CD8-positive, alpha-beta memory T cell (primary cell): ENCODE measurements at regions not wholly inside any gene's neighbourhood (a gene's known extent, or its start where the extent isn't known, plus 50 kb on each side); places are given as distances from the start of the nearest gene placed in this dataset.
A peak's percentile ranks its signal among the peaks of the same experiment; 100 is the strongest.

Source experiments
- CTCF ChIA-PET: fragments of 350-600 bp; sonication (Branson Sonifier 250); formaldehyde crosslinking; loops from one replicate; lab custom pipeline; 2021; ENCODE audit warnings: antibody characterized with exemption; lab: Charles Lee
- POLR2A ChIA-PET: fragments of 350-600 bp; sonication (Branson Sonifier 250); formaldehyde crosslinking; loops from one replicate; lab custom pipeline; 2021; ENCODE audit warnings: antibody characterized with exemption; lab: Charles Lee
- DNase-seq, 5 donors: peaks; one replicate each; pipeline versions ENCODE4 v3.0.0 to v3.0.0-alpha.2; 2020 to 2022; ENCODE audit warnings: mixed read lengths in 1 of 5
- H3K27ac ChIP-seq: one replicate; pipeline ENCODE4 v1.7.0; 2013; ENCODE audit warnings: low read depth, mild to moderate bottlenecking, low read length, moderate library complexity
- H3K27me3 ChIP-seq: 2 replicates; pipeline ENCODE4 v1.7.0; 2013; ENCODE audit warnings: low read length, mild to moderate bottlenecking; ENCODE audit not compliant: insufficient read depth, poor library complexity, severe bottlenecking
- H3K36me3 ChIP-seq: 2 replicates; pipeline ENCODE4 v1.7.0; 2013; ENCODE audit warnings: mild to moderate bottlenecking, low read length, moderate library complexity; ENCODE audit not compliant: insufficient read depth
- H3K4me1 ChIP-seq: 2 replicates; pipeline ENCODE4 v1.7.0; 2013; ENCODE audit warnings: mild to moderate bottlenecking, low read length, moderate library complexity; ENCODE audit not compliant: insufficient read depth
- H3K4me3 ChIP-seq: 2 replicates; pipeline ENCODE4 v1.7.0; 2013; ENCODE audit warnings: mild to moderate bottlenecking, low read length
- H3K9me3 ChIP-seq: 2 replicates; pipeline ENCODE4 v1.7.0; 2013; ENCODE audit warnings: mild to moderate bottlenecking, low read length
- H3K27ac Mint-ChIP-seq, 8 donors: one replicate each; pipeline ENCODE4 v1.8.0; 2020 to 2021; ENCODE audit warnings: mixed read lengths in 8 of 8, mild to moderate bottlenecking in 6 of 8, inconsistent platforms in 3 of 8, moderate library complexity in 3 of 8
- H3K27me3 Mint-ChIP-seq, 2 donors: one replicate each; pipeline ENCODE4 v1.8.0; 2020 to 2021; ENCODE audit warnings: mixed read lengths in 2 of 2, mild to moderate bottlenecking in 1 of 2, moderate library complexity in 1 of 2
- H3K36me3 Mint-ChIP-seq, 3 donors: one replicate each; pipeline ENCODE4 v1.8.0; 2020 to 2021; ENCODE audit warnings: mixed read lengths in 3 of 3, inconsistent platforms in 1 of 3, mild to moderate bottlenecking in 1 of 3
- H3K4me1 Mint-ChIP-seq, 3 donors: one replicate each; pipeline ENCODE4 v1.8.0; 2020 to 2021; ENCODE audit warnings: mixed read lengths in 3 of 3, inconsistent platforms in 1 of 3, mild to moderate bottlenecking in 1 of 3
- H3K4me3 Mint-ChIP-seq, 7 donors: one replicate each; pipeline ENCODE4 v1.8.0; 2020 to 2021; ENCODE audit warnings: mixed read lengths in 7 of 7, mild to moderate bottlenecking in 6 of 7, moderate library complexity in 4 of 7, inconsistent platforms in 2 of 7
- H3K9me3 Mint-ChIP-seq, 5 donors: one replicate each; pipeline ENCODE4 v1.8.0; 2020 to 2022; ENCODE audit warnings: mixed read lengths in 5 of 5, mild to moderate bottlenecking in 3 of 5, moderate library complexity in 2 of 5, inconsistent platforms in 1 of 5

GRCh38 chr21:15264084-15264665 is 199.4 kb upstream of the NRIP1 start:
- DNase-seq = no peak
- peaks cover 0 to 5% of the 10 kb centered on the region in 2 donors for H3K27me3 Mint-ChIP-seq
- Histone ChIP-seq H3K27me3 (no peaks in the 10 kb centered on the region), H3K4me1 (no peaks in the 10 kb centered on the region), H3K4me3 (no peak overlapping the region), H3K36me3 (no peaks in the 10 kb centered on the region), H3K27ac (no peak overlapping the region), H3K9me3 (no peaks in the 10 kb centered on the region)
- H3K4me1 Mint-ChIP-seq = no peaks in the 10 kb centered on the region
- H3K9me3 Mint-ChIP-seq = no peaks in the 10 kb centered on the region
- CTCF ChIA-PET = no interaction called here
- H3K27ac Mint-ChIP-seq = no peak overlapping the region
- POLR2A ChIA-PET = no interaction called here
- H3K4me3 Mint-ChIP-seq = no peak overlapping the region
- no peaks in the 10 kb centered on the region for H3K36me3 Mint-ChIP-seq

GRCh38 chr21:15272171-15272570 is 207.4 kb upstream of the NRIP1 start:
- no peaks in the 10 kb centered on the region for H3K36me3 Mint-ChIP-seq
- no peaks in the 10 kb centered on the region for H3K9me3 Mint-ChIP-seq
- no peak for DNase-seq
- H3K27me3 ChIP-seq = no peaks in the 10 kb centered on the region
- H3K27me3 Mint-ChIP-seq = no peaks in the 10 kb centered on the region
- no peaks in the 10 kb centered on the region for H3K4me1 Mint-ChIP-seq
- no peaks in the 10 kb centered on the region for H3K9me3 ChIP-seq
- POLR2A ChIA-PET = no interaction called here
- CTCF ChIA-PET = no interaction called here
- no peak overlapping the region for H3K4me3 Mint-ChIP-seq
- H3K4me1 ChIP-seq = no peaks in the 10 kb centered on the region
- H3K27ac Mint-ChIP-seq = no peak overlapping the region
- no peaks in the 10 kb centered on the region for H3K36me3 ChIP-seq
- no peak overlapping the region for H3K27ac ChIP-seq
- H3K4me3 ChIP-seq = no peak overlapping the region

DNA sequence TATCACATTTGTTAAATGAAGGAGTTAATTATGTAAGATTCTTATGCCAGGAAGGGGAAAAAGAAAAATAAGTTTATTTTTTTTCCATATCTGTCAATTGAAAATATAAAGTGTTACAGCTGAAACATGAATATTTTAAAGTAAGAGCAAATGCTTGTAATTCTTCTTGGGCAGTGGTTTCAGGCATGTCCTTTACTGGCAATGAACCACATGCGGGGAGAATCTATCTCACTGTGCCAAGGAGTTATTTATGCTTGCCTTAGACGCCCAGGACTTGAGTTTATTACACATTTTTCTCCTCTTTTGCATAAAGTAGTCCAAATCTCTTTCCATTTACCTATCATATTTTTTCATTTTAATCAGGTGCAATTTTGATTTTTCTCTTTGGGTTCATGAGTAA is 207.8 kb upstream of the NRIP1 start:
- Histone ChIP-seq H3K4me1 (no peaks in the 10 kb centered on the region), H3K4me3 (no peak overlapping the region), H3K27ac (no peak overlapping the region), H3K36me3 (no peaks in the 10 kb centered on the region), H3K27me3 (no peaks in the 10 kb centered on the region), H3K9me3 (no peaks in the 10 kb centered on the region)
- Mint-ChIP-seq H3K36me3 (no peaks in the 10 kb centered on the region), H3K4me1 (no peaks in the 10 kb centered on the region), H3K4me3 (no peak overlapping the region), H3K27me3 (no peaks in the 10 kb centered on the region), H3K27ac (no peak overlapping the region), H3K9me3 (no peaks in the 10 kb centered on the region)
- ChIA-PET CTCF (no interaction called here), POLR2A (no interaction called here)
- no peak for DNase-seq

DNA sequence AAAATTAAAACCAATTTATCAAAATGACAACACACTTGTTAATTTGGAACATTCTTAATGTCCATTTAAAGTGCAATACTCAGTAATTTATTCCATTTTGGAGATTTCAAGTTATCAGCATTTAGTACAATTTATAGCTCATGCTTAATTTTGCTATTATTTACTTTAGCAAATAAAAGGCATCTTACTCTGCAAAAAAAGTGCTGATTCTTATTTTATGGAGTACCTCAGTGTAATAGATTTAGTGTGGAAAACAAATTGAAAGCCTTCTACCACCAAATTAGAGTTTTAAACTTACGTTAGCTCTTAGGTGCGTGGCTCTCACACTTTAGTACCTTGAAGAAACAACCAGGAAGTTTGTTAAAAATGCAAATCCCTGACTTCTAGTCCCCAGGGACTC is 208.4 kb upstream of the NRIP1 start:
- peaks cover 0 to 2% of the 10 kb centered on the region in 2 donors for H3K27me3 Mint-ChIP-seq
- CTCF ChIA-PET = no interaction called here
- H3K36me3 ChIP-seq = no peaks in the 10 kb centered on the region
- H3K4me1 ChIP-seq = no peaks in the 10 kb centered on the region
- POLR2A ChIA-PET = no interaction called here
- H3K4me3 ChIP-seq = no peak overlapping the region
- no peaks in the 10 kb centered on the region for H3K9me3 Mint-ChIP-seq
- H3K4me1 Mint-ChIP-seq = no peaks in the 10 kb centered on the region
- no peaks in the 10 kb centered on the region for H3K27me3 ChIP-seq
- no peak for DNase-seq
- H3K36me3 Mint-ChIP-seq = no peaks in the 10 kb centered on the region
- H3K27ac ChIP-seq = no peak overlapping the region
- H3K4me3 Mint-ChIP-seq = no peak overlapping the region
- no peaks in the 10 kb centered on the region for H3K9me3 ChIP-seq
- no peak overlapping the region for H3K27ac Mint-ChIP-seq

DNA sequence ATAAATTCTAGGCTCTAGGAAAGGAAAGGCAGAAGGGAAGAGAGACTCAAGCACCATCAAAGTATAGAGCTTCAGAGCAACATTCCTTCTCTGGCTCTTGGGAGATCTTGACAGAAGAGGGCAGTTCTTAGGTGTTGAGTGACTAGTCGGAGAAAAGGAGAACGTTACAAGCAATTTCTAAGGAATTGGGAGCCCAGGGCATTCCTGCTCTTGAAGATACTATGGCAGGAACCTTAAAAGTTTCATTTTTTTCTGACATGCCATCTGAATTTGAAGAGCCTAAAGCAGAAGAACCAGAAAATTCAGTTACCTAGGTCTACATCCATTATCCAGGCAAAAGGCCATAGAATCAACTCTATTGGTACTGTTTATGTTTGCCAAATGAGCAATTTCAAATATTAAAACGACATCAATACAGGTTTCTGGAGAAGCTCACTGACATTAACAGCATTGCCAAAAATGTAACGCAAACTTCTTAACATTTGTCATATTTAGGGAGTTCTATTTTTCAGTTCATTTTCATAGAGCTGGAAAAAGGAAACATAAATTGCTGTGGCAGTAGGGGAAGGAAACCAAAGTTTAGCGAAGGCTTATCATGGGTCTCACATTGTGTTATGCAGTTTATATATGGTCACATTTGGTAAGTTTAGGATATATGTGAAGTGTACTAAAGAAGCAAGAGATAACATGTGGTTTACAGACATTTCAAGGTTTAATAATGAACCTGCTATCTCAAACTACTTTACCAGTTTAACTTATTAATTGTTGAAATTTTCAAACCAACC is 210.1 kb upstream of the NRIP1 start:
- H3K27me3 Mint-ChIP-seq = peaks cover 0 to 4% of the 10 kb centered on the region in 2 donors
- no peak overlapping the region for H3K4me3 ChIP-seq
- DNase-seq = no peak
- H3K4me1 Mint-ChIP-seq = no peaks in the 10 kb centered on the region
- no peaks in the 10 kb centered on the region for H3K36me3 ChIP-seq
- no peaks in the 10 kb centered on the region for H3K4me1 ChIP-seq
- ChIA-PET CTCF (no interaction called here), POLR2A (no interaction called here)
- H3K4me3 Mint-ChIP-seq = no peak overlapping the region
- H3K9me3 Mint-ChIP-seq = no peaks in the 10 kb centered on the region
- no peaks in the 10 kb centered on the region for H3K9me3 ChIP-seq
- H3K27me3 ChIP-seq = no peaks in the 10 kb centered on the region
- peak overlapping the region in 1 of 8 donors; percentile 12 for H3K27ac Mint-ChIP-seq
- no peaks in the 10 kb centered on the region for H3K36me3 Mint-ChIP-seq
- no peak overlapping the region for H3K27ac ChIP-seq

DNA sequence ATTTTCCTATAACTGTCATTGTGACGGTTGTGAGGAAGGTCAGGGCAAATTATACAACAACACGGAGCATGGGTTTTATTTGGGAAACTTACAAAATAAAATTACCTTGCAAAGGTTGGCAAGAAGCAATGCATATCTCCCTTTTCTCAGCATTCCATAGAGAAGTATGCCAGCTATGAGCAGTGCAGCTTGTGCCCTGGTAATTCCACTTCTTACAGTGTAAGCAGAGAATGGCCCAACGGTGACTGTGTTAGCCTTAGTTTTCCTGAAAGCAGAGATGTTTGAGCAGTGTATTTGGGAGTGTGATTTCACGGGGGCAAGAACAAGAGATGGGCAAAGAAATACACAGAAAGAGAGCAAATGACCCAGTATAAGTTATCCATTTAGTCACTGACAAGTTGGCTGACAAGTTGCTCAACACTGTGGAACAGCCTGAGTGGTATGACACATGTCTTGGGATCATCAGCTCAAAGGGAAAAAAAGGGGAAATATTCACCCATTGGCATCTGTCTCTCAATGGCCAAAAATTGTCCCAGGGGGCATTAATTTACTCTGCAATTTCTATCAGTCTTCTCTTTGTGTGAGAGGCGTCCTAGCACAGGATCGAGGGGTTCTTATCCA is 210.9 kb upstream of the NRIP1 start:
- Mint-ChIP-seq H3K27me3 (peaks cover 0 to 4% of the 10 kb centered on the region in 2 donors), H3K9me3 (no peaks in the 10 kb centered on the region), H3K4me1 (no peaks in the 10 kb centered on the region), H3K4me3 (no peak overlapping the region), H3K27ac (no peak overlapping the region), H3K36me3 (peaks cover 0 to 2% (median 0%) of the 10 kb centered on the region in 3 donors)
- Histone ChIP-seq H3K27me3 (no peaks in the 10 kb centered on the region), H3K9me3 (no peaks in the 10 kb centered on the region), H3K36me3 (no peaks in the 10 kb centered on the region), H3K4me1 (no peaks in the 10 kb centered on the region), H3K4me3 (no peak overlapping the region), H3K27ac (no peak overlapping the region)
- CTCF ChIA-PET = no interaction called here
- POLR2A ChIA-PET = no interaction called here
- DNase-seq = no peak

DNA sequence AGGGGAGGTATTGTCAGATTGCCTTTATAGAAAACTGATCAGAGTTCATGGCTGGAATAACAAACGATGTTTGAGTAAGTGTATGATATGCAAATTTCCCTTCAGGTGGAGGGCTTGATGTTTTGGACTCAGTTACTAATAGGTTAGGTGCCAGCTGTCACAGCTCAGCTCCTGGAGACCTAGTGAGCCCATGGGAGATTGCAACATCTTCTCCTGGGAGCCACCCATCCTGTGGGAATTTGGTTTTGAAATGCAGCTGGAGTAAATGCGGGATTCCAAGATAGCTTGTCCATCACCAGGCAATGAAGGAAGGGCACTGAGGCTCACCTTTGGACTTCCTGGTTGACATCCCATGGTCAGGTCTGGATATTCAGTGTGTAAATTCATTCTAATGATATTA is 211.4 kb upstream of the NRIP1 start:
- peaks cover 0 to 4% of the 10 kb centered on the region in 2 donors for H3K27me3 Mint-ChIP-seq
- H3K4me1 Mint-ChIP-seq = no peaks in the 10 kb centered on the region
- no peak overlapping the region for H3K27ac Mint-ChIP-seq
- no peak overlapping the region for H3K4me3 Mint-ChIP-seq
- peaks cover 0 to 4% (median 0%) of the 10 kb centered on the region in 3 donors for H3K36me3 Mint-ChIP-seq
- H3K9me3 Mint-ChIP-seq = no peaks in the 10 kb centered on the region
- H3K27ac ChIP-seq = no peak overlapping the region
- no peaks in the 10 kb centered on the region for H3K4me1 ChIP-seq
- CTCF ChIA-PET = no interaction called here
- no peak overlapping the region for H3K4me3 ChIP-seq
- no peak for DNase-seq
- no peaks in the 10 kb centered on the region for H3K9me3 ChIP-seq
- H3K36me3 ChIP-seq = no peaks in the 10 kb centered on the region
- H3K27me3 ChIP-seq = no peaks in the 10 kb centered on the region
- POLR2A ChIA-PET = no interaction called here

- Histone ChIP-seq H3K4me3 (no peak overlapping the region), H3K27ac (no peak overlapping the region), H3K9me3 (no peaks in the 10 kb centered on the region), H3K36me3 (no peaks in the 10 kb centered on the region), H3K27me3 (no peaks in the 10 kb centered on the region), H3K4me1 (no peaks in the 10 kb centered on the region)
- no peaks in the 10 kb centered on the region for H3K9me3 Mint-ChIP-seq
- ChIA-PET CTCF (no interaction called here), POLR2A (no interaction called here)
- peaks cover 0 to 4% (median 0%) of the 10 kb centered on the region in 3 donors for H3K36me3 Mint-ChIP-seq
- H3K27ac Mint-ChIP-seq = no peak overlapping the region
- peaks cover 0 to 4% of the 10 kb centered on the region in 2 donors for H3K27me3 Mint-ChIP-seq
- DNase-seq = no peak
- no peak overlapping the region for H3K4me3 Mint-ChIP-seq
- no peaks in the 10 kb centered on the region for H3K4me1 Mint-ChIP-seq
Measured at GRCh38 chr21:15277466-15277865, 212.7 kb upstream of the NRIP1 start.
